Epithelial cell of esophagus (primary cell): ENCODE measurements at regions not wholly inside any gene's neighbourhood (a gene's known extent, or its start where the extent isn't known, plus 50 kb on each side); places are given as distances from the start of the nearest gene placed in this dataset.
"Not testable (repeated sequence)": the region's sequence is repeated elsewhere in the genome, so short reads cannot be mapped to it uniquely, and the experiment has no call there.

ENCODE experiments used
- DNase-seq: peaks from one replicate; pipeline ENCODE4 v3.0.0; 2010; ENCODE audit warnings: low read depth
- H3K4me3 ChIP-seq: 2 replicates; pipeline ENCODE4 v1.5.1; 2011; ENCODE audit warnings: mild to moderate bottlenecking, low read length, control low read depth
- CTCF ChIP-seq: IDR thresholded peaks from 2 replicates; pipeline ENCODE4 v1.5.1; 2011; ENCODE audit warnings: low read depth, mild to moderate bottlenecking, low read length, control low read depth, inconsistent platforms; ENCODE audit not compliant: insufficient read depth; ENCODE audit errors: missing control alignments

- DNase-seq = no peak
- no peak overlapping the region for H3K4me3 ChIP-seq
- no peak for TF ChIP-seq CTCF
These were observed 984.4 kb upstream of the AUTS2 start for GRCh38 chr7:68613897-68614296.

GRCh38 chr7:68619526-68619925 lies 978.7 kb upstream of the AUTS2 start:
- H3K4me3 ChIP-seq = no peak overlapping the region
- DNase-seq = no peak
- no peak for TF ChIP-seq CTCF

GRCh38 chr7:68622500-68622899 lies 975.8 kb upstream of the AUTS2 start:
- no peak overlapping the region for H3K4me3 ChIP-seq
- no peak for DNase-seq
- TF ChIP-seq CTCF = no peak

DNA sequence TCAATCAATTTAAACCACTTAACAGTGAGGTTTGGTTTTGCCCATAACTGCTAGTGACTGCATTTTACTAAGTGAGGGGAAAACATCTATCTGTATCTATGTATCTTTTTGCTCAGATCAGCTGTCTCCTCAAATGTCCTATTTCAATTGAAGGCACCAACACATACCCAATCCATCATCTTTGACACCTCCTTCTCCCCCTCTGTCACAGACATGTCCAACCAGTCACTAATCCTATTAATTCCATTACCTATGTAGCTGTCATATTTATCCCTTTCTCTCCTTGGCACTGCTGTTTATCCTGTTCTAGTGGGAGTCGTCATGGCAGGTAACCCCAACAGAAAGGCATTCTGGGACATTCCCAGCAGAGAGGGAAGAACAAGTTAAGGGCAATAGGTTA lies 975.2 kb upstream of the AUTS2 start:
- DNase-seq = no peak
- no peak overlapping the region for H3K4me3 ChIP-seq
- TF ChIP-seq CTCF = no peak

GRCh38 chr7:68627247-68627864 lies 970.9 kb upstream of the AUTS2 start:
- DNase-seq = no peak
- no peak overlapping the region for H3K4me3 ChIP-seq
- TF ChIP-seq CTCF = no peak

DNA sequence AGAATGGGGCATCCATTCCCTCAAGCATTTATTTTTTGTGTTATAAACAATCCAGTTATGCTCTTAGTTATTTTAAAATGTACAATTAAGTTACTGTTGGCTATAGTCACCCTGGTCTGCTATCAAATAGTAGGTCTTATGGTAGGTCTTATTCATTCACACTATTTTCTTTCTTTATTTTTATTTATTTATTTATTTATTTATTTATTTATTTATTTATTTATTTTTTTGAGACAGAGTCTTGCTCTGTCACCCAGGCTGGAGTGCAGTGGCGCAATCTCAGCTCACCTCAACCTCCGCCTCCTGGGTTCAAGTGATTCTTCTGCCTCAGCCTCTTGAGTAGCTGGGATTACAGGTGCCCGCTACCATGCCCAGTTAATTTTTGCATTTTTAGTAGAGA lies 967.4 kb upstream of the AUTS2 start:
- not testable (repeated sequence) for DNase-seq, H3K4me3 ChIP-seq

DNA sequence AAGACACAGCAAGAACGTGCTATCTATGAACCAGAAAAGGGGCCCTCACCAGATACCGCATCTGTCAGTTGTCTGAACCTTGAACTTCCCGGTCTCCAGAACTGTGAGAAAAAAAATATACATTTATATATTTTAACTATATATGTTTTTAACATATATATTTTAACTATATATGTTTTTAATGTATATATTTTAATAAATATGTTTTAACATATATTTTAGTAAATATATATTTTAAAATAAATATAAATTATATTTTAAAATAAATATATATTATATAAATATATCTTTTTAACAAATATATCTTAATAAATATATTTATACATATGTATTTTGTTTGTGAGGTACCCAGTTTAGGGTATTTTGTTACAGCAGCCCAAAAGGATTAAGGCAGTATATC lies 958.2 kb upstream of the AUTS2 start:
- TF ChIP-seq CTCF = no peak
- H3K4me3 ChIP-seq = no peak overlapping the region
- DNase-seq = no peak
